ENCODE measurements at regions not wholly inside any gene's neighbourhood (a gene's known extent, or its start where the extent isn't known, plus 50 kb on each side); places are given as distances from the start of the nearest gene placed in this dataset.

GRCh38 chr20:4076671-4077070, 61.3 kb upstream of the RNF24 start:
- in situ Hi-C loops (cut with HindIII; ENCODE audit: low sequenced_read_pairs): no loop called here

DNA sequence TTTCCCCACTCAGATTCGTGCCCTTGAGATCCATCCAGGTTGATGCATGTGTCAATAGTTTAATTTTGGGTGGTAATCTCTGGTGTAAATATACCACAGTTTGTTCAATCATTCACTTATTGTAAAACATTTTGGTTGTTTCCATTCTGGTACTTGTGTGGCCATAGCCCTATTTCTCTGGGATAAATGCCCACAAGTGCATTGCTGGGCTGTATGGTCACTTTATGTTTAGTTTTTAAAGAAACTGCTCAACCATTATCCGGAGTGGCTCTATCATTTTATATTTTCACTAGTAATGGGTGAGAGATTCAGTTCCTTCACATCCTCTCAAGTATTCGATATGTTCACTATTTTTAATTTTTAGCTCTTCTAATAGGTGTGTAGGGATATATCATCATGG, 60.7 kb upstream of the RNF24 start:
- no peak for TF ChIP-seq CTCF (IDR thresholded peaks at IDR 0.05; ENCODE audit: low read depth, low read length, missing control alignments)
- DNase-seq (ENCODE audit: low read depth): no peak
- in situ Hi-C loops (cut with HindIII; ENCODE audit: low sequenced_read_pairs): no loop called here
- no peak overlapping the region for H3K4me3 ChIP-seq (ENCODE audit: low read depth, low read length)

More at GRCh38 chr20:4076671-4077070, 61.3 kb upstream of the RNF24 start:
- DNase-seq (ENCODE audit: low read depth): peak; percentile 91
- TF ChIP-seq CTCF (IDR thresholded peaks at IDR 0.05; ENCODE audit: low read depth, low read length, missing control alignments): no peak
- no peak overlapping the region for H3K4me3 ChIP-seq (ENCODE audit: low read depth, low read length)

- H3K4me3 ChIP-seq (ENCODE audit: low read depth, low read length): no peak overlapping the region
- no peak for TF ChIP-seq CTCF (IDR thresholded peaks at IDR 0.05; ENCODE audit: low read depth, low read length, missing control alignments)
- in situ Hi-C loops (cut with HindIII; ENCODE audit: low sequenced_read_pairs): no loop called here
- DNase-seq (ENCODE audit: low read depth): no peak
Observed at GRCh38 chr20:4074877-4075455, 59.6 kb upstream of the RNF24 start.

DNA sequence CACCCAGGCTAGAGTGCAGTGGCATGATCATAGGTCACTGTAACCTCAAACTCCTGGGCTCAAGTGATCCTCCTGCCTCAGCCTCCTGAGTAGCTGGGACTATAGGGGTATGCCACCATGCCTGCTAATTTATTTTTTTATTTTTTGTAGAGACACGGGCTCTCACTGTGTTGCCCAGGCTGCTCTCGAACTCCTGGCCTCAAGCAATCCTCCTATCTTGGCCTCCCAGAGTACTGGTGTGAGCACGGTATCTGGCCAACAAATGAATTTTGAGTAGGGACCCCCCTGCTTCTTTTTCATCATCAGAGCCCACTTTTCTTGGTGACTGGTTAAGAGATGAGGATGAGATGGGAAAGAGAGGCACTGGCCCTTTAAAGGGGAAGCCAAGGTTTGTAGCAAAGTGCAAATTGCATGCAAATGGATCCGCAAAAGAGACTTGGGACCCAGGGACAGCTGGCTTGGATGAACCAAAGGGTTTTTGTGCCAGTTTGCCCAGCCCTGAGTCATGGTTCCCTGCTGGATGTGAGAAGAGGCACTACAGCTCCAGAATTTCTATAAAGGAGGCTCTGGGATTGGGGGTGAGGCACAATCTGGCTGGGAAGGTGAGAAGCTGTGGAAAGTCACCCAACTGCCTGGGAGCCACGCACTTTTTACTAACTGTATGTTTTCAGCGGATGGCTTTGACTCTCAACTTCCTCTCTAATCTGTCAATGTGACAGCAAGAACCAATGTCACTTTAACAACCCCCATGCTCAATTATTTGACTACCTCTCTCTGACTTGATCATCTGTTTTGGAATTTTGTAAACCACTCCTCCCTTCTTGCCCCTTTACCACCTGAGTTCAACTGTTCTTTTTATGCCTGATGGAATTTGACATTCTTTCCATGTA, 58.7 kb upstream of the RNF24 start:
- no peak for DNase-seq (ENCODE audit: low read depth)
- no peak overlapping the region for H3K4me3 ChIP-seq (ENCODE audit: low read depth, low read length)
- no peak for TF ChIP-seq CTCF (IDR thresholded peaks at IDR 0.05; ENCODE audit: low read depth, low read length, missing control alignments)
- in situ Hi-C loops (cut with HindIII; ENCODE audit: low sequenced_read_pairs): no loop called here

GRCh38 chr20:4071178-4071693, 55.9 kb upstream of the RNF24 start:
- in situ Hi-C loops (cut with HindIII; ENCODE audit: low sequenced_read_pairs): no loop called here
- DNase-seq (ENCODE audit: low read depth): no peak
- no peak overlapping the region for H3K4me3 ChIP-seq (ENCODE audit: low read depth, low read length)
- no peak for TF ChIP-seq CTCF (IDR thresholded peaks at IDR 0.05; ENCODE audit: low read depth, low read length, missing control alignments)

DNA sequence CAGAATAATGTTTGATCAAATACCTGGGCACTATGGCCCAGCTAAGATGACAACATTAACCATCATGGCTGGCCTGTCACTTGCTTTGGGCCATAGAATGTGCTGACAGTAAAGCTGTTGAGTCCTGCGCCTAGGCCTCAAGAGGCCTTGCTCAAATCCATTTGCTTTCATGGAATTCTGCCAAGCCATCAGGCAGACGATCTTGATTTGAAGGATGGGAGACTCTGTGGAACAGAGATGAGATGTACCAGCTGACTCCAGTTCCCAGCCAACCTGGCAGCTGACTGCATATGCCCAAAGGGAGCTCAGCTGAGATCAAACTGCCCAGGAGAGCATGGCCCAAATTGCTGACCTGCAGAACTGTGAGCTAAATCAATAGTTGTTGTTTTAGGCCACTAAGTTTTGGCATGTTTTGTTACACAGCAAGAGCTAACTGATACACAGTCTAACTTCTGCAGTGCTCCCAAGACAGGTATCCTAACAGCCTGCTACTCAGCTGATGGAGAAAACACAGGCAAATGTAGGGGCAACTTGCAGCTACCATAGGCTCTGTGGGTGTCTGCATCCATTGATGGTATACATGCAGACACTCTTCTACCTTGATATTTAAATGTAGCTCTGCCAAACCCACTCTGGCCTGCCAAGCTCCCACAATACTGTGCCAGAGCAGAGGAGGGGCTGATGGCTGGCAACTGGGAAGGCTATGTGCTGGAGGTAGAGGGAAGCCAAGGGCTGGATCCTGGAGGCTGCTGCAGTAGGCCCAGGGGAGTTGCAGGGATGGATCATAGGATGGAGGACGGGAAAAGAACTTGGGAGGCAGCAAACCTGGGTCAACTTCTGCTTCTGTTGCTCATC, 55.2 kb upstream of the RNF24 start:
- no peak for DNase-seq (ENCODE audit: low read depth)

More for the DNA sequence above, 55.2 kb upstream of the RNF24 start:
- H3K4me3 ChIP-seq (ENCODE audit: low read depth, low read length): no peak overlapping the region
- in situ Hi-C loops (cut with HindIII; ENCODE audit: low sequenced_read_pairs): no loop called here
- TF ChIP-seq CTCF (IDR thresholded peaks at IDR 0.05; ENCODE audit: low read depth, low read length, missing control alignments): no peak

Data from astrocyte of the cerebellum (primary cell).